Epithelial cell of esophagus (primary cell): ENCODE measurements at regions not wholly inside any gene's neighbourhood (a gene's known extent, or its start where the extent isn't known, plus 50 kb on each side); places are given as distances from the start of the nearest gene placed in this dataset.
"Not testable (repeated sequence)": the region's sequence is repeated elsewhere in the genome, so short reads cannot be mapped to it uniquely, and the experiment has no call there.

Experiments
- DNase-seq: peaks from one replicate; pipeline ENCODE4 v3.0.0; 2010; ENCODE audit warnings: low read depth
- H3K4me3 ChIP-seq: 2 replicates; pipeline ENCODE4 v1.5.1; 2011; ENCODE audit warnings: mild to moderate bottlenecking, low read length, control low read depth
- TF ChIP-seq, protein P1 (sequence below): IDR thresholded peaks from 2 replicates; pipeline ENCODE4 v1.5.1; 2011; ENCODE audit warnings: low read depth, mild to moderate bottlenecking, low read length, control low read depth, inconsistent platforms; ENCODE audit not compliant: insufficient read depth; ENCODE audit errors: missing control alignments

DNA sequence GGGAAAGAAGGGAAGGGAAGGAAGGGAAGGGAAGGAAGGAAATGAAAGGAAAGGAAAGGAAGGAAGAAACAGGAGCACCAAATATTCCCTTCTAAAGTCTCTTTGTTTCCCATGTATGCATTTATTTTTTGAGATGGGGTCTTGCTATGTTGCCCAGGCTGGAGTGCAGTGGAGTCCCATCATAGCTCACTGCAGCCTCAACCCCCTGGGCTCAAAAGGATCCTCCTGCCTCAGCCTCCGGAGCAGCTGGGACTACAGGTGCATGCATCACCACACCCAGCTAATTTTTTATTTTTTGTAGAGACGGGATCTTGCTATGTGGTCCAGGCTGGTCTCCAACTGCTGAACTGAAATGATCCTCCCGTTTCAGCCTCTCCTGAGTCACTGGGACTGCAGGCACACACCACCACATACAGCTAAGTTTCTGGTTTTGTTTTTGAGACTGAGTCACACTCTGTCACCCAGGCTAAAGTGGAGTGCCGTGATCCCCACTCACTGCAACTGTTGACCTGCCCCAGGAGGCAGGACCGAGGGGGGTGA lies 102.8 kb downstream of the CRLF2 start:
- TF ChIP-seq, protein P1, sequence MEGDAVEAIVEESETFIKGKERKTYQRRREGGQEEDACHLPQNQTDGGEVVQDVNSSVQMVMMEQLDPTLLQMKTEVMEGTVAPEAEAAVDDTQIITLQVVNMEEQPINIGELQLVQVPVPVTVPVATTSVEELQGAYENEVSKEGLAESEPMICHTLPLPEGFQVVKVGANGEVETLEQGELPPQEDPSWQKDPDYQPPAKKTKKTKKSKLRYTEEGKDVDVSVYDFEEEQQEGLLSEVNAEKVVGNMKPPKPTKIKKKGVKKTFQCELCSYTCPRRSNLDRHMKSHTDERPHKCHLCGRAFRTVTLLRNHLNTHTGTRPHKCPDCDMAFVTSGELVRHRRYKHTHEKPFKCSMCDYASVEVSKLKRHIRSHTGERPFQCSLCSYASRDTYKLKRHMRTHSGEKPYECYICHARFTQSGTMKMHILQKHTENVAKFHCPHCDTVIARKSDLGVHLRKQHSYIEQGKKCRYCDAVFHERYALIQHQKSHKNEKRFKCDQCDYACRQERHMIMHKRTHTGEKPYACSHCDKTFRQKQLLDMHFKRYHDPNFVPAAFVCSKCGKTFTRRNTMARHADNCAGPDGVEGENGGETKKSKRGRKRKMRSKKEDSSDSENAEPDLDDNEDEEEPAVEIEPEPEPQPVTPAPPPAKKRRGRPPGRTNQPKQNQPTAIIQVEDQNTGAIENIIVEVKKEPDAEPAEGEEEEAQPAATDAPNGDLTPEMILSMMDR = no peak
- DNase-seq = no peak
- no peak overlapping the region for H3K4me3 ChIP-seq

DNA sequence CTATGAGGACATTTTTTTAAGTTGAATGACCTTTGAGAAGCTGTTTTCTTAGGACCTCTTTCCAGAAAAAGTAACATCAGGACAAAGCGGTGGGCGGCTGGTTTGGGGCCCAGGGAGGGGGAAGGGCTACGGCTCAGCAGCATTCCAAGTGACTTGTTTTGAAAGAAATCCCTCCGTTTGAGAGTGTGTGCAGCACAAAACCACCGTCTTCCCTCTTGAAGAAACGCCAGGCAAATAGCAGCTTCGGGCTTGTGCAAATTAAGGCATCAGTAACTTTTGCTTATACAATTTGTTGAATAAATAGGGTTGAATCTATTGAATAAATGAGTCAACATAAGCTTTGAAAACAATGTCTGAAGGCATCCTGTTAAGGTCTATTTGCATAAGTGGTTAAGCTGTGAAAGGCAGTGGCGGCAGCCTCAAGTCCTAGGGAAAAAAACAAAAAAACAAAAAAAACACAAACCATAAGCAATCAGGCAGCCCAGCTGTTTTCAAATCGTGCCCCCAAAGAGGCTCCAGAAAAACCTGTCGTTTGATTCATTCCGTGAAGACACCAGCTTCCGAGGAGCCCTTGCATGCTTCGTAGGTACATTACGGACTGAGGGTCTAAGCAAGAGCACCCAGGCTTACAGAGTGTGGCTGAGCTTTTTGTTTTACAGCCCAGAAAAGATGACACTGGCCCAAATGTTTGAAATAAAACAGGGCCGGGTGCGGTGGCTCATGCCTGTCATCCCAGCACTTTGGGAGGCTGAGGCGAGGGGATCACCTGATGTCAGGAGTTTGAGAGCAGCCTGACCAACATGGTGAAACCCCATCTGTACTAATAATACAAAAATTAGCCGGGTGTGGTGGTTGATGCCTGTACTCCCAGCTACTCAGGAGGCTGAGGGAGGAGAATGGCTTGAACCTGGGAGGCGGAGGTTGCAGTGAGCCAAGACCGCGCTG lies 103.7 kb downstream of the CRLF2 start:
- TF ChIP-seq, protein P1 = no peak
- no peak overlapping the region for H3K4me3 ChIP-seq
- no peak for DNase-seq

DNA sequence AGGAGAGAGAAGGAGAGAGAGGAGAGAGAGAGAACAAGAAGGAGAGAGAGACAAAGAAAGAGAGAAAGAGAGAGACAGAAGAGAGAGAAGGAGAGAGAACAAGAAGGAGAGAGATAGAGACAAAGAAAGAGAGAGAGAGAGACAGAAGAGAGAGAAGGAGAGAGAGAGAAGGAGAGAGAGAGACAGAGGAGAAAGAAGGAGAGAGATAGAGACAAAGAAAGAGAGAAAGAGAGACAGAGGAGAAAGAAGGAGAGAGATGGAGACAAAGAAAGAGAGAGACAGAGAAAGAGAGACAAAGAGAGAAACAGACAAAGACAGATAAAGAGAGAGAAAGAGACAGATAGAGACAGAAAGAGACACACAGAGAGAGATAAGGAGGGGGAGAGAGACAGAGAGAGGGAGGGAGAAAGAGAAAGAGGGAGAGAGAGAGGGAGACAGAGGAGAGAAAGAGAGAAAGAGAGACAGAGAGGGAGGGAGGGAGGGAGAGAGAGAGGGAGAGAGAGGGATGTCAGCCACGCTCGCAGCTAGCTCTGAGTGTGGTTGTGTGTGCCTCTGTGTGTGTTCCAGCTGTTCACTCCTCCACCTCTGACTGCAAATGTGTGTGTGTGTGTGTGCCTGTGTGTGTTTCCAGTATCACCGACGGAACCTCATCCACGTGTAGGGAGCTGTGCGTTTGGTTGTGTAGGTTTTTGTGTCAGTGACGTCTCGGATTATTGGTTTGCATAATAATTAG lies 105.8 kb downstream of the CRLF2 start:
- DNase-seq = no peak
- no peak overlapping the region for H3K4me3 ChIP-seq
- TF ChIP-seq, protein P1 = no peak

DNA sequence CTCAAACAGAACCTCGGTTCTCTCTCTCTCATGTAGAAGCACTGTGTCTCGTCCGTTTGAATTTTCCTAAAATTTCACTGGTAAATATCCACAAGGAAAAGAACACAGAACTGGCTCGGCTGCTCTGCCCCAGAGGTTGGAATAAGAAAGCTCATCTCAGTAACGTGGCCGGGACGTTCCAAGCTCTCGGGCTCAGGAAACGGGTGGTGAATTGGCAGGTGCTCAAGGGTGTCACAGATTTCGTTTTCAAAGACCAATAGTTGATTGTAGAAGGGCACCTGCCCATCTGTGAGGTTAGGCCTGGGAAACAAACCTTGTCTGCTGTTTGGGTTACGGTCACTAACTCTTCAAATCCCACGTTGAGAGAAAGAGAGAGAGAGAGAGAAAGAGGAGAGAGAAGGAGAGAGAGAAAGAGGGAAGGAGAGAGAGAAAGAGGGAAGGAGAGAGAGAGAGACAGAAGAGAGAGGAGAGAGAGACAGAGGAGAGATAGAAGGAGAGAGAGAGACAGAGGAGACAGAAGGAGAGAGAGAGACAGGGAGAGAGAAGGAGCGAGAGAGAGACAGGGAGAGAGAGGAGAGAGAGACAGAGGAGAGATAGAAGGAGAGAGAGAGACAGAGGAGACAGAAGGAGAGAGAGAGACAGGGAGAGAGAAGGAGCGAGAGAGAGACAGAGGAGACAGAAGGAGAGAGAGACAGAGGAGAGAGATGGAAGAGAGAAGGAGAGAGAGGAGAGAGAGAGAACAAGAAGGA lies 106.6 kb downstream of the CRLF2 start:
- H3K4me3 ChIP-seq = no peak overlapping the region
- DNase-seq = no peak

DNA sequence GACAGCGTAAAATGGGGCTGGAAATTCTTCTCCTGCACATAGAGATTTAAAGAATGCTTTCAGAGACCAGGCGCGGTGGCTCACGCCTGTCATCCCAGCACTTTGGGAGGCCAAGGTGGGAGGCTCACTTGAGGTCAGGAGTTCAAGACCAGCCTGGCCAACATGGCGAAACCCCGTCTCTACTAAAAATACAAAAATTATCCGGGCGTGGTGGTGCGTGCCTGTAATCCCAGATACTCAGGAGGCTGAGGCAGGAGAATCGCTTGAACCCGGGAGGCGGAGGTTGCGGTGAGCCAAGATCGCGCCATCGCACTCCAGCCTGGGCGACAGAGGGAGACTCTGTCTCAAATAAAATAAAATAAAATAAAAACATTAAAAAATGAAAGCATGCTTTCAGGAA lies 107.4 kb downstream of the CRLF2 start:
- not testable (repeated sequence) for H3K4me3 ChIP-seq, DNase-seq

More for the DNA sequence above, 106.6 kb downstream of the CRLF2 start:
- TF ChIP-seq, protein P1 = no peak

DNA sequence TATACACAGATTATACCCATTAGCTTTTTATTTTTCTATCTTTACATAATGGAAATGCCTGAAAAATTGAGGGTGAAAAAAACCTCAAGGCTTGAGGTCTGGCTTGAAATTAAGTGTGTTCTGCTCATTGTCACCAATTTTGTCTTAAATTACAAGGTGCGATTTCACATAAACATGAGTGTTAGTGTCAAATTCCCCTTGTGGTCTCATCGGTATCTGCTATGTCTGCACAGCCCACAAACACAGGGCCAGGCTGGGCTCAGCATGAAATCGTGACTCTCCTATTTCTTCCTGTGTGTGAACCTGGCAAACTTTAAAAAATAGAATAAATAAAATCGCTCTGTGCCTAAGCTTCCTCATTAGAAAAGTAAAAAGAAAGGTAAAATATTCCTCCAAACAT lies 109.1 kb downstream of the CRLF2 start:
- no peak overlapping the region for H3K4me3 ChIP-seq
- no peak for DNase-seq
- TF ChIP-seq, protein P1 = no peak

DNA sequence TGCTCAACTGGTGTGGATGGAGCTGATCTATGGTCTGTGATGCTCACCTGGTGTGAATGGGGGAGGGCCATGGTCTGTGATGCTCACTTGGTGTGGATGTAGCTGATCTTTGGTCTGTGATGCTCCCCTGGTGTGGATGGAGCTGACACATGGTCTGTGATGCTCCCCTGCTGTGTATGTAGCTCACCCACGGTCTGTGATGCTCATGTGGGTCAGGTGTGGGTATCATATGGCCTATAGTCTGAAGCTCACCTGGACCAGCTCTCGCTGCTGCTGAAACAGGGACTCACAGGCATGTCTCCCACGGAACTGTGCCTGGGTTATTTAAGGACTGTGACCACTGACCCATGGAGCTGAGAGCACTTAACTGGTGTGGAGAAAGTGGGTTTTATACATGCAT lies 109.7 kb downstream of the CRLF2 start:
- TF ChIP-seq, protein P1 = no peak
- H3K4me3 ChIP-seq = no peak overlapping the region
- no peak for DNase-seq

DNA sequence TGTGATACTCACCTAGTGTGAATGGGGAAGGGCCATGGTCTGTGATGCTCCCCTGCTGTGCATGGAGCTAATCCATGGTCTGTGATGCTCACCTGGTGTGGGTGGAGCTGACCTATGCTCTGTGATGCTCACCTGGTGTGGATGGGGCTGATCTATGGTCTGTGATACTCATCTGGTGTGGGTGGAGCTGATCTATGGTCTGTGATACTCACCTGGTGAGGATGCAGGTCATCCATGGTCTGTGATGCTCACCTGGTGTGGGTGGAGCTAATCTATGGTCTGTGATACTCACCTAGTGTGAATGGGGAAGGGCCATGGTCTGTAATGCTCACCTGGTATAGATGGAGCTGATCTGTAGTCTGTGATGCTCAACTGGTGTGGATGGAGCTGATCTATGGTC lies 110.2 kb downstream of the CRLF2 start:
- DNase-seq, H3K4me3 ChIP-seq: not testable (repeated sequence)
